Chondrocyte (in vitro differentiated cells): ENCODE measurements at regions not wholly inside any gene's neighbourhood (a gene's known extent, or its start where the extent isn't known, plus 50 kb on each side); places are given as distances from the start of the nearest gene placed in this dataset.

Experiments
- DNase-seq: peaks from one replicate; pipeline ENCODE4 v3.0.0; 2021; ENCODE audit warnings: mixed read lengths, low spot score
- H3K27ac Mint-ChIP-seq: one replicate; pipeline ENCODE4 v1.8.0; 2021; ENCODE audit warnings: mild to moderate bottlenecking, moderate library complexity, mixed read lengths; ENCODE audit not compliant: unreplicated experiment
- H3K27me3 Mint-ChIP-seq: 2 replicates; pipeline ENCODE4 v1.8.0; 2021; ENCODE audit warnings: low read depth, mixed read lengths
- H3K36me3 Mint-ChIP-seq: 2 replicates; pipeline ENCODE4 v1.8.0; 2021; ENCODE audit warnings: low read depth, mixed read lengths
- H3K4me1 Mint-ChIP-seq: 2 replicates; pipeline ENCODE4 v1.8.0; 2021; ENCODE audit warnings: low read depth, mild to moderate bottlenecking, mixed read lengths
- H3K4me3 Mint-ChIP-seq: one replicate; pipeline ENCODE4 v1.8.0; 2021; ENCODE audit warnings: mild to moderate bottlenecking, moderate library complexity, mixed read lengths; ENCODE audit not compliant: unreplicated experiment
- H3K9me3 Mint-ChIP-seq: 2 replicates; pipeline ENCODE4 v1.8.0; 2021; ENCODE audit warnings: low read depth, mixed read lengths
- TF ChIP-seq, protein P1 (sequence below): fragments of 200-600 bp; sonication (generic); IDR thresholded peaks from 2 replicates; pipeline ENCODE4 v1.5.0; 2021; ENCODE audit warnings: antibody characterized with exemption, mild to moderate bottlenecking, moderate library complexity

DNA sequence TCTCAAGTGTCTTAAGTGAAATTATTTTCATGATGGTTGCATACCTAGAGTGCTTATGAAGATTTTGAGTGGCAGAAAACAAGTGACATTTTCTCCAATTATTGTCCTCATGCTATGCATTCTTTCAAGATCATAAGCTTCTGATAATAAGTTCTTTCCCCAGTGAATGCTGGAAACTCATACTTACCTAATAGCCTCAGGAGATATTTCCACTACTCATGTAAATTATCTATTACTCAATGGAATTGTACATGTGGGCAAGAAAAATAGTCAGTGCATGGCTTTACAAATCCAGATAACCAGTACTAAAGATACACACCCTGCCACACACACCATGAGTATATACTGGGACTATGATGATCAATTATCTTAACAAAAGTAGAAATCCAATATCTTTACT is 1219.4 kb upstream of the C9orf72 start:
- TF ChIP-seq, protein P1, sequence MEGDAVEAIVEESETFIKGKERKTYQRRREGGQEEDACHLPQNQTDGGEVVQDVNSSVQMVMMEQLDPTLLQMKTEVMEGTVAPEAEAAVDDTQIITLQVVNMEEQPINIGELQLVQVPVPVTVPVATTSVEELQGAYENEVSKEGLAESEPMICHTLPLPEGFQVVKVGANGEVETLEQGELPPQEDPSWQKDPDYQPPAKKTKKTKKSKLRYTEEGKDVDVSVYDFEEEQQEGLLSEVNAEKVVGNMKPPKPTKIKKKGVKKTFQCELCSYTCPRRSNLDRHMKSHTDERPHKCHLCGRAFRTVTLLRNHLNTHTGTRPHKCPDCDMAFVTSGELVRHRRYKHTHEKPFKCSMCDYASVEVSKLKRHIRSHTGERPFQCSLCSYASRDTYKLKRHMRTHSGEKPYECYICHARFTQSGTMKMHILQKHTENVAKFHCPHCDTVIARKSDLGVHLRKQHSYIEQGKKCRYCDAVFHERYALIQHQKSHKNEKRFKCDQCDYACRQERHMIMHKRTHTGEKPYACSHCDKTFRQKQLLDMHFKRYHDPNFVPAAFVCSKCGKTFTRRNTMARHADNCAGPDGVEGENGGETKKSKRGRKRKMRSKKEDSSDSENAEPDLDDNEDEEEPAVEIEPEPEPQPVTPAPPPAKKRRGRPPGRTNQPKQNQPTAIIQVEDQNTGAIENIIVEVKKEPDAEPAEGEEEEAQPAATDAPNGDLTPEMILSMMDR: no peak
- no peak for DNase-seq
- H3K4me1 Mint-ChIP-seq: no peaks in the 10 kb centered on the region
- no peaks in the 10 kb centered on the region for H3K9me3 Mint-ChIP-seq
- no peak overlapping the region for H3K4me3 Mint-ChIP-seq
- H3K27ac Mint-ChIP-seq: no peak overlapping the region
- no peaks in the 10 kb centered on the region for H3K27me3 Mint-ChIP-seq
- H3K36me3 Mint-ChIP-seq: no peaks in the 10 kb centered on the region

DNA sequence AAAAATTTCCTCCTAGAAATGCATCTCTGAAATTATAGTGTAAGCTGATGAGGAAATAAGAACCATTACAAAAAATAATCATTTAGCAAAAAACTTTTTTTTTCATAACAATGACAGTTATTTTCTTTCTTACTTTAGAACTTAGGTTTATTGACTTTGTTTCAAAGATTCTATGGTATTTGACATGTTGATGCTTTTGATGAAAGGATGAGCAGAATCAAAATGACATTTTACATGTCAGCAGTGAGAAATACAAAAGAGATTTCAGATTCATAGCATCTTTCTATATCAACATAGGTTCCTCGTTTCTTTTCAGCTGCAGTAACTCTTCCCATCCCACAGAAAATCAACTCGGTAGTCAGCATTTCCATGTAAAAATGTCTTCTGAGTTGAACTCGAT is 1226.6 kb upstream of the C9orf72 start:
- no peak overlapping the region for H3K27ac Mint-ChIP-seq
- TF ChIP-seq, protein P1: no peak
- H3K27me3 Mint-ChIP-seq: no peaks in the 10 kb centered on the region
- H3K4me3 Mint-ChIP-seq: no peak overlapping the region
- H3K4me1 Mint-ChIP-seq: no peaks in the 10 kb centered on the region
- no peaks in the 10 kb centered on the region for H3K36me3 Mint-ChIP-seq
- no peaks in the 10 kb centered on the region for H3K9me3 Mint-ChIP-seq
- DNase-seq: no peak

DNA sequence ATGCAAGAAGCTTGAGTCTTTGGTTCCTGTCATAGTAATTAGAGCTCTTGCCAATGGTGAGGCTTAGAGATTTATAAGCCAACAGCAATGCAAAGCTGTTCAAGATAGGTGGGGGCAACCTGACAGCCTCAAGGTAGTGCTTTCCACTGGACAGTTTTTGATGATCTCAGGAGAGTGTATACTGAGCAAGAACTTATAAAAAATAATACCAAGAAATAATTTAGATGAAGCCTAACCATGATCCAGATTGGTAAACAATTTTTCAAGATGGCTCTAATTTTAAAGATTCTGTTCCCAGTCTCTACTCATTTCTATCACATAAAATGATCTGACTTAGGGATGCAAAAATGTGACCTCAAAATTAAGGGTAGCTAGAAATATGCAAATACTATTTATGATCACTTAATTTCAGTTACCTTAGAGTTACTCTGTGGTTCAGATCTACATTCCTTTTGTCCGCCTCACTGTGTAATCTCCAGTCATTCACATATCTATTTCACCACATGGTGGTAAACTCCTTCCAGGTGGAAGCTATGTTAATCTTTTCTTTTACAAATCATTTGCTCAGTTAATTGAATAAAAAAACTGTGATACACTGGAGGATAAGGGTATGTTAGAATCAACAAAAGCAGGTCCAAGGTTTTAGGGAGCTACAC is 1228.0 kb upstream of the C9orf72 start:
- H3K4me3 Mint-ChIP-seq: no peak overlapping the region
- no peaks in the 10 kb centered on the region for H3K4me1 Mint-ChIP-seq
- H3K36me3 Mint-ChIP-seq: no peaks in the 10 kb centered on the region
- H3K27ac Mint-ChIP-seq: no peak overlapping the region
- DNase-seq: no peak
- TF ChIP-seq, protein P1: no peak
- H3K9me3 Mint-ChIP-seq: no peaks in the 10 kb centered on the region
- no peaks in the 10 kb centered on the region for H3K27me3 Mint-ChIP-seq

DNA sequence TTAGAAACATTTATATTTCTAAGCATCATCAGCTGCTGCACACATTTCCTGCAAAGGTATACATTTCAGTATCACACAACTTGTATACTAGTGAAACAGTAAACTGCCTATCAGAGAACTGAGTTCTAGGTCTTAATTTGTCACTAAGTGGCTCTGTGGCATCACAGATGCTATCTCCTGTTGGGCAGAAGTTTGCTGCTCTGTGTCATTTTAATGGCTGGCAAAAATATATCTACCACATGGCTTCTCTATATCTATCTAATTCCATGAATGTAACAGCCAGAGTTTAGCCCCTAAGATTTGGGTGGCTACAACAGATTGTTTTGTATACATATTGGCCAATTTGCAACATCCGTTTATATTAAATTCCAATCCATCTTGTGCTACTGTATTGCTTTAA is 1231.9 kb upstream of the C9orf72 start:
- Mint-ChIP-seq H3K36me3 (no peaks in the 10 kb centered on the region), H3K4me3 (no peak overlapping the region), H3K27me3 (no peaks in the 10 kb centered on the region), H3K4me1 (no peaks in the 10 kb centered on the region), H3K27ac (no peak overlapping the region), H3K9me3 (no peaks in the 10 kb centered on the region)
- DNase-seq: no peak
- TF ChIP-seq, protein P1: no peak

DNA sequence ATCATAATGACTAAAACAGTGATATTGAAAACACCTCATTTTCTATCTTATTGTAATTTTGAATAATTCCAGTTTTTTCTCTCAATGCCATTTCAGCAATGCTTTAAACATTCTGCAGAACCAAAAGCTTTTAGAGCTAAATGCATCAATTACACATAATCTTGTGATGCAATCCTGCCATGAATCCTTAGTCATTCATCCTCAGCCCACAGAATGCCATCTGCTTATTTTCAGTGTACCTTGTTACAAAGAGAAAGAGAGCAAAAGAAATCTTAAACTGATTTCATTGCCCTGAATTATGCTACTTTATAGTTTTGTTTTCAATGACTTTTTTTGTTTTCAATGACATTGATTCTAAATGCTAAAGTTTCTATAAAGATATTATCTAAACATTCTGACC is 1234.8 kb upstream of the C9orf72 start:
- H3K36me3 Mint-ChIP-seq: no peaks in the 10 kb centered on the region

More for the DNA sequence above, 1234.8 kb upstream of the C9orf72 start:
- no peaks in the 10 kb centered on the region for H3K9me3 Mint-ChIP-seq
- H3K4me3 Mint-ChIP-seq: no peak overlapping the region
- no peak overlapping the region for H3K27ac Mint-ChIP-seq
- TF ChIP-seq, protein P1: no peak
- no peak for DNase-seq
- no peaks in the 10 kb centered on the region for H3K4me1 Mint-ChIP-seq
- H3K27me3 Mint-ChIP-seq: no peaks in the 10 kb centered on the region
